HEK293 (cell line): ENCODE measurements at regions not wholly inside any gene's neighbourhood (a gene's known extent, or its start where the extent isn't known, plus 50 kb on each side); places are given as distances from the start of the nearest gene placed in this dataset.

Experiments used
- KLF16 ChIP-seq: fragments of 450-650 bp; formaldehyde crosslinking; IDR thresholded peaks from 2 replicates; pipeline ENCODE4 v1.5.1; 2017; ENCODE audit warnings: missing biosample characterization, missing genetic modification characterization
- YY1 ChIP-seq: fragments of 450-650 bp; formaldehyde crosslinking; IDR thresholded peaks from 2 replicates; pipeline ENCODE4 v1.5.1; 2018; ENCODE audit warnings: missing biosample characterization, missing genetic modification characterization
- ZNF404 ChIP-seq: fragments of 450-650 bp; formaldehyde crosslinking; IDR thresholded peaks from 2 replicates; pipeline ENCODE4 v1.5.1; 2017; ENCODE audit warnings: missing biosample characterization, missing genetic modification characterization
- ZNF501 ChIP-seq: fragments of 450-650 bp; formaldehyde crosslinking; IDR thresholded peaks from 2 replicates; pipeline ENCODE4 v1.5.1; 2016; ENCODE audit warnings: missing biosample characterization, missing genetic modification characterization
- ZNF529 ChIP-seq: fragments of 450-650 bp; formaldehyde crosslinking; IDR thresholded peaks from 2 replicates; pipeline ENCODE4 v1.5.1; 2017; ENCODE audit warnings: missing genetic modification characterization, missing biosample characterization; ENCODE audit not compliant: insufficient replicate concordance
- ZNF670 ChIP-seq: fragments of 450-650 bp; formaldehyde crosslinking; IDR thresholded peaks from 2 replicates; pipeline ENCODE4 v1.5.1; 2016; ENCODE audit warnings: missing biosample characterization, missing genetic modification characterization, low read depth
- TF ChIP-seq, protein P1 (sequence below): fragments of 450-650 bp; formaldehyde crosslinking; IDR thresholded peaks from 2 replicates; pipeline ENCODE4 v1.5.1; 2016; ENCODE audit warnings: missing biosample characterization, missing genetic modification characterization
- TF ChIP-seq, protein P2 (sequence below): fragments of 450-650 bp; formaldehyde crosslinking; IDR thresholded peaks from 2 replicates; pipeline ENCODE4 v1.5.1; 2016; ENCODE audit warnings: missing biosample characterization, missing genetic modification characterization, borderline replicate concordance
- TF ChIP-seq, protein P3 (sequence below): fragments of 450-650 bp; formaldehyde crosslinking; IDR thresholded peaks from 2 replicates; pipeline ENCODE4 v1.5.1; 2016; ENCODE audit warnings: missing biosample characterization, missing genetic modification characterization
- TF ChIP-seq, protein P4 (sequence below): fragments of 450-650 bp; formaldehyde crosslinking; IDR thresholded peaks from 2 replicates; pipeline ENCODE4 v1.5.1; 2016; ENCODE audit warnings: missing biosample characterization, missing genetic modification characterization
- TF ChIP-seq, protein P5 (sequence below): fragments of 450-650 bp; formaldehyde crosslinking; IDR thresholded peaks from 2 replicates; pipeline ENCODE4 v1.5.1; 2016; ENCODE audit warnings: missing biosample characterization, missing genetic modification characterization

DNA sequence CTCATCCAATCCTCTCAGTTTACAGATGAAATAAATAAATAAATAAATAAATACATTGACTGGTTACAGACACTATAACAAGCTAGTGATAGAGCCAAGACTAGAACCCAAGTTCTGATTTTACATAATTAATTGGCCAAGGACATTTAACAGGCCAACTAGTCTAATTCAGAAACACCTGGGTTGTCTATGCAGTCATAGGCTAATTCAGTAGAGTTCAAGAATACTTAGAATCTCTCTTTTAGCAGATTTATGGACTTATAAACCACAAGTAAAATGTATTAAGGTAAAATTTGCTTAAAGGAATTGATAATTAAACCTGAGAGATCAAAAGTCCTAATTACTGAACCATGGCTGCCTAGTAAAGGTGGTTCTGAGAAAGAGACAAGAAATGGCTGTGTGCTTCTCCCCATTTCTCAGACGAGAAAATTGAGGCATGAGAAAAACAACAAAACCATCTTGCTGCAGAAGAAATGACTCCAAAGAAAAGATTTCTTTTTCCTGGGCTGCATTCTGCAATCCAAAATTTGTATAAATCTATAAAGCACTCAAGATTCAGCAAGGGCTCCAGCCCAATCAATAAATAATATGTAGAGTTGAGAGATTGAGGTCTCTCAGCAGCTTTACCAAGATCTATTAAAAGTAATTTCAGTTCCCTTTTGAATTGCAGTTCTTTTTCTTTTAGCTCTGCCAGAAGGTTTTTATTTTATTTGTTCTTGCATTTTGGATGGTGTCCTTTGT, 98.3 kb downstream of the DUSP10 start:
- TF ChIP-seq, protein P1, sequence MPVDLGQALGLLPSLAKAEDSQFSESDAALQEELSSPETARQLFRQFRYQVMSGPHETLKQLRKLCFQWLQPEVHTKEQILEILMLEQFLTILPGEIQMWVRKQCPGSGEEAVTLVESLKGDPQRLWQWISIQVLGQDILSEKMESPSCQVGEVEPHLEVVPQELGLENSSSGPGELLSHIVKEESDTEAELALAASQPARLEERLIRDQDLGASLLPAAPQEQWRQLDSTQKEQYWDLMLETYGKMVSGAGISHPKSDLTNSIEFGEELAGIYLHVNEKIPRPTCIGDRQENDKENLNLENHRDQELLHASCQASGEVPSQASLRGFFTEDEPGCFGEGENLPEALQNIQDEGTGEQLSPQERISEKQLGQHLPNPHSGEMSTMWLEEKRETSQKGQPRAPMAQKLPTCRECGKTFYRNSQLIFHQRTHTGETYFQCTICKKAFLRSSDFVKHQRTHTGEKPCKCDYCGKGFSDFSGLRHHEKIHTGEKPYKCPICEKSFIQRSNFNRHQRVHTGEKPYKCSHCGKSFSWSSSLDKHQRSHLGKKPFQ (tag by site-specific recombination), result no peak
- TF ChIP-seq, protein P2, sequence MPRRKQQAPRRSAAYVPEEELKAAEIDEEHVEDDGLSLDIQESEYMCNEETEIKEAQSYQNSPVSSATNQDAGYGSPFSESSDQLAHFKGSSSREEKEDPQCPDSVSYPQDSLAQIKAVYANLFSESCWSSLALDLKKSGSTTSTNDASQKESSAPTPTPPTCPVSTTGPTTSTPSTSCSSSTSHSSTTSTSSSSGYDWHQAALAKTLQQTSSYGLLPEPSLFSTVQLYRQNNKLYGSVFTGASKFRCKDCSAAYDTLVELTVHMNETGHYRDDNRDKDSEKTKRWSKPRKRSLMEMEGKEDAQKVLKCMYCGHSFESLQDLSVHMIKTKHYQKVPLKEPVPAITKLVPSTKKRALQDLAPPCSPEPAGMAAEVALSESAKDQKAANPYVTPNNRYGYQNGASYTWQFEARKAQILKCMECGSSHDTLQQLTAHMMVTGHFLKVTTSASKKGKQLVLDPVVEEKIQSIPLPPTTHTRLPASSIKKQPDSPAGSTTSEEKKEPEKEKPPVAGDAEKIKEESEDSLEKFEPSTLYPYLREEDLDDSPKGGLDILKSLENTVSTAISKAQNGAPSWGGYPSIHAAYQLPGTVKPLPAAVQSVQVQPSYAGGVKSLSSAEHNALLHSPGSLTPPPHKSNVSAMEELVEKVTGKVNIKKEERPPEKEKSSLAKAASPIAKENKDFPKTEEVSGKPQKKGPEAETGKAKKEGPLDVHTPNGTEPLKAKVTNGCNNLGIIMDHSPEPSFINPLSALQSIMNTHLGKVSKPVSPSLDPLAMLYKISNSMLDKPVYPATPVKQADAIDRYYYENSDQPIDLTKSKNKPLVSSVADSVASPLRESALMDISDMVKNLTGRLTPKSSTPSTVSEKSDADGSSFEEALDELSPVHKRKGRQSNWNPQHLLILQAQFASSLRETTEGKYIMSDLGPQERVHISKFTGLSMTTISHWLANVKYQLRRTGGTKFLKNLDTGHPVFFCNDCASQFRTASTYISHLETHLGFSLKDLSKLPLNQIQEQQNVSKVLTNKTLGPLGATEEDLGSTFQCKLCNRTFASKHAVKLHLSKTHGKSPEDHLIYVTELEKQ (tag by site-specific recombination), result no peak
- TF ChIP-seq ZNF670 (no peak), ZNF501 (tag by site-specific recombination) (no peak), ZNF404 (tag by site-specific recombination) (no peak), YY1 (tag by site-specific recombination) (no peak), ZNF529 (tag by site-specific recombination) (no peak), KLF16 (tag by site-specific recombination) (no peak)
- TF ChIP-seq, protein P3, sequence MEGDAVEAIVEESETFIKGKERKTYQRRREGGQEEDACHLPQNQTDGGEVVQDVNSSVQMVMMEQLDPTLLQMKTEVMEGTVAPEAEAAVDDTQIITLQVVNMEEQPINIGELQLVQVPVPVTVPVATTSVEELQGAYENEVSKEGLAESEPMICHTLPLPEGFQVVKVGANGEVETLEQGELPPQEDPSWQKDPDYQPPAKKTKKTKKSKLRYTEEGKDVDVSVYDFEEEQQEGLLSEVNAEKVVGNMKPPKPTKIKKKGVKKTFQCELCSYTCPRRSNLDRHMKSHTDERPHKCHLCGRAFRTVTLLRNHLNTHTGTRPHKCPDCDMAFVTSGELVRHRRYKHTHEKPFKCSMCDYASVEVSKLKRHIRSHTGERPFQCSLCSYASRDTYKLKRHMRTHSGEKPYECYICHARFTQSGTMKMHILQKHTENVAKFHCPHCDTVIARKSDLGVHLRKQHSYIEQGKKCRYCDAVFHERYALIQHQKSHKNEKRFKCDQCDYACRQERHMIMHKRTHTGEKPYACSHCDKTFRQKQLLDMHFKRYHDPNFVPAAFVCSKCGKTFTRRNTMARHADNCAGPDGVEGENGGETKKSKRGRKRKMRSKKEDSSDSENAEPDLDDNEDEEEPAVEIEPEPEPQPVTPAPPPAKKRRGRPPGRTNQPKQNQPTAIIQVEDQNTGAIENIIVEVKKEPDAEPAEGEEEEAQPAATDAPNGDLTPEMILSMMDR (tag by site-specific recombination), result no peak
- TF ChIP-seq, protein P4, sequence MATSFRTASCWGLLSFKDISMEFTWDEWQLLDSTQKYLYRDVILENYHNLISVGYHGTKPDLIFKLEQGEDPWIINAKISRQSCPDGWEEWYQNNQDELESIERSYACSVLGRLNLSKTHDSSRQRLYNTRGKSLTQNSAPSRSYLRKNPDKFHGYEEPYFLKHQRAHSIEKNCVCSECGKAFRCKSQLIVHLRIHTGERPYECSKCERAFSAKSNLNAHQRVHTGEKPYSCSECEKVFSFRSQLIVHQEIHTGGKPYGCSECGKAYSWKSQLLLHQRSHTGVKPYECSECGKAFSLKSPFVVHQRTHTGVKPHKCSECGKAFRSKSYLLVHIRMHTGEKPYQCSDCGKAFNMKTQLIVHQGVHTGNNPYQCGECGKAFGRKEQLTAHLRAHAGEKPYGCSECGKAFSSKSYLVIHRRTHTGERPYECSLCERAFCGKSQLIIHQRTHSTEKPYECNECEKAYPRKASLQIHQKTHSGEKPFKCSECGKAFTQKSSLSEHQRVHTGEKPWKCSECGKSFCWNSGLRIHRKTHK, result no peak
- TF ChIP-seq, protein P5, sequence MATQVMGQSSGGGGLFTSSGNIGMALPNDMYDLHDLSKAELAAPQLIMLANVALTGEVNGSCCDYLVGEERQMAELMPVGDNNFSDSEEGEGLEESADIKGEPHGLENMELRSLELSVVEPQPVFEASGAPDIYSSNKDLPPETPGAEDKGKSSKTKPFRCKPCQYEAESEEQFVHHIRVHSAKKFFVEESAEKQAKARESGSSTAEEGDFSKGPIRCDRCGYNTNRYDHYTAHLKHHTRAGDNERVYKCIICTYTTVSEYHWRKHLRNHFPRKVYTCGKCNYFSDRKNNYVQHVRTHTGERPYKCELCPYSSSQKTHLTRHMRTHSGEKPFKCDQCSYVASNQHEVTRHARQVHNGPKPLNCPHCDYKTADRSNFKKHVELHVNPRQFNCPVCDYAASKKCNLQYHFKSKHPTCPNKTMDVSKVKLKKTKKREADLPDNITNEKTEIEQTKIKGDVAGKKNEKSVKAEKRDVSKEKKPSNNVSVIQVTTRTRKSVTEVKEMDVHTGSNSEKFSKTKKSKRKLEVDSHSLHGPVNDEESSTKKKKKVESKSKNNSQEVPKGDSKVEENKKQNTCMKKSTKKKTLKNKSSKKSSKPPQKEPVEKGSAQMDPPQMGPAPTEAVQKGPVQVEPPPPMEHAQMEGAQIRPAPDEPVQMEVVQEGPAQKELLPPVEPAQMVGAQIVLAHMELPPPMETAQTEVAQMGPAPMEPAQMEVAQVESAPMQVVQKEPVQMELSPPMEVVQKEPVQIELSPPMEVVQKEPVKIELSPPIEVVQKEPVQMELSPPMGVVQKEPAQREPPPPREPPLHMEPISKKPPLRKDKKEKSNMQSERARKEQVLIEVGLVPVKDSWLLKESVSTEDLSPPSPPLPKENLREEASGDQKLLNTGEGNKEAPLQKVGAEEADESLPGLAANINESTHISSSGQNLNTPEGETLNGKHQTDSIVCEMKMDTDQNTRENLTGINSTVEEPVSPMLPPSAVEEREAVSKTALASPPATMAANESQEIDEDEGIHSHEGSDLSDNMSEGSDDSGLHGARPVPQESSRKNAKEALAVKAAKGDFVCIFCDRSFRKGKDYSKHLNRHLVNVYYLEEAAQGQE (tag by site-specific recombination), result no peak
